GM12891 (cell line): ENCODE measurements at regions not wholly inside any gene's neighbourhood (a gene's known extent, or its start where the extent isn't known, plus 50 kb on each side); places are given as distances from the start of the nearest gene placed in this dataset.

Experiments used
- POLR2A ChIP-seq: IDR thresholded peaks from 2 replicates; pipeline ENCODE4 v1.6.1; 2011; ENCODE audit warnings: low read depth, low read length, control low read depth
- POLR2AphosphoS5 ChIP-seq: IDR thresholded peaks from 2 replicates; pipeline ENCODE4 v1.6.1; 2011; ENCODE audit warnings: low read depth, low read length, control low read depth

DNA sequence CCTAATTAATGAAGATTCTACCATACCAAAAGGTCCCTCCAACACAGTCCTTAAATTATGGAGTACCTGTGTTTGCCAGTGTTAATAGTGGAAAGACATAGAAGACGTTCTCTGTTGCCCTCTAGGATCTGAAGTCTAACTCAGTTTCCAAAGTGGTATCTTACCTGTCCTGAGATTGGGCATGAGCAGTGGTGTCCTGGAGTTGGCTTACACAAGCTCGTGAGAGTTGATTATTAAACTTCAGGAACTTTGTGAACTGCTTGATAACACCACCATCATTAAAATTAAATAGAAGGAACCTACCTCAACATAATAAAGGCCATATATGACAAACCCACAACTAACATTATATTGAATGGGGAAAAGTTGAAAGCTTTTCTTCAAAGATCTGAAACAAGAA, 60.9 kb upstream of the SMARCA2 start:
- TF ChIP-seq POLR2A (no peak), POLR2AphosphoS5 (no peak)
